ENCODE measurements at regions not wholly inside any gene's neighbourhood (a gene's known extent, or its start where the extent isn't known, plus 50 kb on each side); places are given as distances from the start of the nearest gene placed in this dataset.

- DNase-seq (ENCODE audit: low spot score) = no peak
- intact Hi-C loops (cut with DNase I) = no loop called here
Measured at GRCh38 chr4:178556796-178557195, 1114.6 kb upstream of the AGA start.

DNA sequence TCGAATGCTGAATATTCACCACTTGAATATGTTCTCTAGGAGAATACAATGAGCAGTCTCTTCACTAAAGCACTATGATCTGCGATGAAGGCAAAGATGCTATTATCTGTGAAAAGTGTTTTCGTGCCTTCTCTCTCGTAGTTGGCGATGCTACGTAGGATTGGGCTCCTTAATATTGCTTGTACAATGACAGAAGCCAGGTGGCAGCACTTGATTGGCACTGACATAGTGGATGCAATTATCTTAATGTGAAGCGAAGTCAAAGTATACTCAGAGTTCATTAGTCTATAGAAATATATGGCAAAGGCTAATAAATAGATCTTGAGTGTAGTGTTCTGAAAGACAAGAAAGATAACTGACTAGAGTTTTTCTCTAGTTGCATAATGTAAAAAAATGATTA, 1135.7 kb upstream of the AGA start:
- DNase-seq (ENCODE audit: low spot score) = no peak
- intact Hi-C loops (cut with DNase I) = no loop called here

DNA sequence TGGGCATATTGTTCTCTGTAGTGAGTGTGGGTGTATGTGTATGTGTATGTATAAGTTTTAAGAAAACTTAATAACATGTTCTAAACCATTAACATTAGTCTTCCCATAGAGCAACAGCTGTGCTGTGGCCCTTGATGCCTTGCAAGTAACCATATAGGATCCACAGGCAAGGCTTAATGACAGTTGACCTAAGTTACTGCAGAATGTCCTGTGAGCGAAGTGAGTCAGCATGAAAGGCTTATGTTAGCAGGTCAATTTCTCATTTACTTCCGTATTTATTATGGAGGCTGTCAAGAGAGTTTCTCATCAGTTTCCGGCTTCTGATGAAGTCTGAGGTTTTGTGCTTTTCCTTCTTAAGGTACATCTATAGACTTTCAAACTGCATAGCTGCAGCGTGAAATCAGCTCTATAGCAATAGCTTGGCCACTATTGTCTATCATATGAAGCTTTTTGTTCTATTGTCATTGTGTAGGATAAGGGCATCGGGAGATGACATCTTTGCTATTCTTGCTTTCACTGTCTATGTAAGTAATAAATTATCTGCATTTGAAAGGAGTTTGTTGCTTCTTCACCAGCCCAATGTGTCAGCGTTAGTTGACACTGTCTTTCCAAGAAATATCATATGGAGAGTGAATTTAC, 1153.4 kb upstream of the AGA start:
- intact Hi-C loops (cut with DNase I) = no loop called here
- no peak for DNase-seq (ENCODE audit: low spot score)

DNA sequence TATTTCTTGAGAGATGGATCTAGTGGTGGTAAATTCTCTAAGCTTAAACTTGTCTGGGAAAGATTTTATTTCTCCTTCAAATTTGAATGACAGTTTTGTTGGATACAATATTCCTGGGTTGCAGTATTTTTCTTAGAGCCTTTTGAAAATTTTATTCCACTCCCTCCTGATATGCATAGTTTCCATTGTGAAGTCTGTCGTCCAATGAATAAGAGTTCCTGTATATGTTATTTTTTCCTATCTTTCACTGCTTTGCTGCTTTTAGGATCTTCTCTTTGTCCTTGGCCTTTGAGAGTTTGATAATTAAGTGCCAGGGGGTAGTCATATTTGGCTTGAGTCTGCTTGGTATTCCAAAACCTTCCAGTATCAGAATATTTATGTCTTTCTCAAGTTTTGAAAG, 1156.4 kb upstream of the AGA start:
- intact Hi-C loops (cut with DNase I) = no loop called here
- no peak for DNase-seq (ENCODE audit: low spot score)

- no peak for DNase-seq (ENCODE audit: low spot score)
- intact Hi-C loops (cut with DNase I) = no loop called here
Measured at GRCh38 chr4:178599521-178599920, 1157.3 kb upstream of the AGA start.

DNA sequence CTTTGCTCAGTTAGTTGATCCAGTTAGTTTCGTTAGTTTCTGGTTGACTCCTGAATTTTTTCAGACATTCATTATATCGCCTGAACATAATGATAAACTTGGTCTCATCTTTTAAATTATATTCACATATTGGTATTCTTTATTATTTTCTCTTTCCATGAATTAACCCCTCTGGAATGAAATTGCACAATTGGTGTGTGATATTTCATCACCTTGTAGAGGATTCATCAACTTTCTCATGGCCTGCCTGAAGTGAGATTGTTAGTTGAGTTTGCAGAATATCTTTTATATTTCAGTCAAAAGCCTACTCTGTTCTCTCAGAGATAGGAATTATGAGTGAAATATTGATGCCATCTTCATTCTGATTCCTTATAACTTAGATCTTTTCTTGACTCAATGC, 1160.6 kb upstream of the AGA start:
- intact Hi-C loops (cut with DNase I) = loop anchor here in 1 of 2 donors (5.0 kb wide), 1 partner anchor 189 kb away; no protein-coding TSS in a partner anchor

GRCh38 chr4:178611062-178611461, 1168.8 kb upstream of the AGA start:
- intact Hi-C loops (cut with DNase I) = no loop called here
- DNase-seq (ENCODE audit: low spot score) = no peak

More for the DNA sequence above, 1160.6 kb upstream of the AGA start:
- no peak for DNase-seq (ENCODE audit: low spot score)

DNA sequence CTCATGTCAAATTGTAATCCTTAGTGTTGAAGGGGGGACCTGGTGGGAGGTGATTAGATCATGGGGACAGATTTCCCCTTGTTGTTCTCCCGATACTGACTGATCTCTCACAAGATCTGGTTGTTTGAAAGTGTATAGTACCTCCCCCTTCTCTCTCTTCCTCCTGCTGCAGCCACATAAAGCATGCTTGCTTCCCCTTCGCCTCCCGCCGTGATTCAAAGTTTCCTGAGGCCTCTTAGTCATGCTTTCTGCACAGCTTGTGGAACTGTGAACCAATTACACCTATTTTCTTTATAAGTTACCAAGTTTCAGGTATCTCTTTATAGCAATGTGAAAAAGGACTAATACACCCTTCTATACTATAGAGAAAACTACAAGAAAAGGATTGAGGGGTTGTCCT, 1170.5 kb upstream of the AGA start:
- DNase-seq (ENCODE audit: low spot score) = no peak
- intact Hi-C loops (cut with DNase I) = no loop called here

GRCh38 chr4:178632415-178632814, 1190.2 kb upstream of the AGA start:
- no peak for DNase-seq (ENCODE audit: low spot score)
- intact Hi-C loops (cut with DNase I) = no loop called here

DNA sequence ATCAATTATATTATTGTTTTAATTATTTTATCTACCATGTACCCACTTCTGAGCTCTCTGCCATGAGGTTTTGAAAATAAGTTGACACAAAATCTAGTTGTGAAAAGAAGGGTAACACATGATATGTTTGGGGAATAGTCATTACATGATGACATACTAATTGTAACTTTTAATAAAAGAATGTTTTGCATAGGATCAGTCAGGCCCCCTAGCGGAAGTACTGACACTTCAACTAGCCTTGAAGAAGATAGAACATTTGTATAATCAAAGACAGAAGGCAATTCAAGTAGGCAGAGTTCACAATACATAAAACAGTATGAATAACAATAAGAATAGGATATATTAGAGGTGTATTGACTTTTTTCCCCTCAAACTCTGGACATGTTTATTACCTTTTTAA, 1191.0 kb upstream of the AGA start:
- intact Hi-C loops (cut with DNase I) = no loop called here
- no peak for DNase-seq (ENCODE audit: low spot score)

- intact Hi-C loops (cut with DNase I) = no loop called here
- DNase-seq (ENCODE audit: low spot score) = no peak
Measured at GRCh38 chr4:178664621-178665020, 1222.4 kb upstream of the AGA start.

GRCh38 chr4:178665916-178666315, 1223.7 kb upstream of the AGA start:
- intact Hi-C loops (cut with DNase I) = no loop called here

DNA sequence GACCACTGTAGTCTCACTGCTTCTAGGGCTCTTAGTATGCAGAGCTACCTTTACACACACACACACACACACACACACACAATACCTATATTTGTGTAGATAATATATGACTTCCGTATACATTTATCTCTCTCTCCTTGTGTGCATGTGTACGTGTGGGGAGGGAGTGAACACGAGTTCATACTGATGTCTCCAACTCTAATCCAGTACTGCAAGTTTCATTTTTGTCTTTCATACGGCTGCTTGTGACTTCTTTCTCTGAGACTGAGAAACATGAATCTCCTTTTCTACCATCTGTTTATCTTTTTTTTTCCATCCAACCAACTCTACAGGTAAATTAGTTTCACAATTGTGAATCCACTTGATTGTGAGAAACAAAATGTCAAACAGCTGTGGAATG, 1229.5 kb upstream of the AGA start:
- intact Hi-C loops (cut with DNase I) = no loop called here

More at GRCh38 chr4:178665916-178666315, 1223.7 kb upstream of the AGA start:
- DNase-seq (ENCODE audit: low spot score) = no peak

GRCh38 chr4:178672512-178672911, 1230.3 kb upstream of the AGA start:
- no peak for DNase-seq (ENCODE audit: low spot score)
- intact Hi-C loops (cut with DNase I) = no loop called here

More for the DNA sequence above, 1229.5 kb upstream of the AGA start:
- no peak for DNase-seq (ENCODE audit: low spot score)

DNA sequence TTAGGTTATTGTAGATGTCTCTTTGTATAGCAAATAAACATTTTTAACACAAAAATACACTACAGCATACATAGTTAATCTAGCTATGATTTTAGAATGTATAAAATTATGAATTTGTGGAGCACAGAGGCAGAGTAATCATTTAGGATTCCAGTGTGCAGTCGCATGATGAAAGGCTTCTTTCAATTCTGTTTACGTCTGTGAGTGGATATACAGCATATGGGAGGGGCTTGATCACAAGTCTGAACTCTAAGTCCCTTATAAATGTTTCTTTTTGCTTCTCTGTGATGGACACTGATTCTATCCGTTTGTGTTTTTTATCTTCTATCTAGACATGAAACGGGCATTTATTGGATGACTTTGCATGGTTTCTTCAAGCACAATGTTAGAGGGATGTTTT, 1239.6 kb upstream of the AGA start:
- intact Hi-C loops (cut with DNase I) = no loop called here
- DNase-seq (ENCODE audit: low spot score) = no peak

DNA sequence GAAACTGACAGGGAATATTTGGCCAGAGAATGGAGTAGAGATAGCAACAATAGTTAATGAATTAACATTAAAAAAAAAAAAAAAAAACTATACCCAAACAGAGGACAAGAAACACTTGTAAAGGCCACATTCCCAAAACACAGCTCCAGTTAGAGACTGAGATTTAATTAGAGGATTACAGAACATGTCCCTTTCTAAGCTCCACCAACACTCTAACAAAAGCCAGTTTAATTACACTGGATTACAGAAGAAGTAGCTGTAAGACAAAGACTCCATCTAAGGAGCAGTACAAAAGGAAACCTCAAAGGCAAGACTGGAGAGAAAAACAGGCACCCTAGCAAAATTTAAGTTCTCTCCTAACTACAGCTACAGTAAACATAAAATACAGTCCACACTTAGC, 1247.7 kb upstream of the AGA start:
- intact Hi-C loops (cut with DNase I) = no loop called here
- DNase-seq (ENCODE audit: low spot score) = no peak

GRCh38 chr4:178693816-178694215, 1251.6 kb upstream of the AGA start:
- DNase-seq (ENCODE audit: low spot score) = no peak
- intact Hi-C loops (cut with DNase I) = no loop called here

- intact Hi-C loops (cut with DNase I) = no loop called here
- DNase-seq (ENCODE audit: low spot score) = no peak
Measured at GRCh38 chr4:178696515-178696914, 1254.3 kb upstream of the AGA start.

DNA sequence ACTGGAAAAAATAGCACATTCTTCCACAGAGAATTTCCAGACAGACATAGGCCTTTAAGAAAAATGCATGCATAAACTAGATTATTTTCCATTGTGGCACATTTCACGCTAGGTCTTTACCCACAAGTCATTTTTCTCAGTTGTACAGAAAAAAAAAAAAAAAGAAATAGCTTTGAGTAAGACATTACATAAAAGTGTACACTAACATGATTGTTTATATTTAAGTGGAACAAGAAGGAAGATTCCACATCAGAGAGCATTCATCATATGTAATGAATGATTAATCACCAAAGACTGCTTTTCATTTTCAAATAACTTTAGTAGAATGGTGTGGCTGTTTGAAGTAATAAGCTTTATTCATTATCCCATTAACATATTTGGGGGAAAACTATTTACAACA, 1270.2 kb upstream of the AGA start:
- intact Hi-C loops (cut with DNase I) = no loop called here
- no peak for DNase-seq (ENCODE audit: low spot score)

DNA sequence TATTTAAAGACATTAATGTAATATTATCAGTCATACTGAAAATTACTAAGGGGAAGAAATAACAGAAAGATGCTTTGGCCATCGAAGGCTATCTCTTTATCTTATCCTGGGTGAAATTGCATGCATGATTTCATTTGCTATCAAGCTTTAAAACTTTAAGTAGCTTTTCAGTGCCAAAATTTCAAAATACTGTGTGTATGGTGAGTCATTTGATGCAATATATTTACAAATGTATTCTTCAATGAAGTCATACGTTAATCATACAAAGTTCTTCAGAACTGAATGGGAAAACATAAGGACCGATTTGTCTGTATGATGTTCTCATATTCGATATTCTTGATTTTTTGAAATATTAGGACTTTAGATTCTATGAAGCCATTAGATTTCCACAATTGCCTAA, 1295.8 kb upstream of the AGA start:
- no peak for DNase-seq (ENCODE audit: low spot score)
- intact Hi-C loops (cut with DNase I) = no loop called here

DNA sequence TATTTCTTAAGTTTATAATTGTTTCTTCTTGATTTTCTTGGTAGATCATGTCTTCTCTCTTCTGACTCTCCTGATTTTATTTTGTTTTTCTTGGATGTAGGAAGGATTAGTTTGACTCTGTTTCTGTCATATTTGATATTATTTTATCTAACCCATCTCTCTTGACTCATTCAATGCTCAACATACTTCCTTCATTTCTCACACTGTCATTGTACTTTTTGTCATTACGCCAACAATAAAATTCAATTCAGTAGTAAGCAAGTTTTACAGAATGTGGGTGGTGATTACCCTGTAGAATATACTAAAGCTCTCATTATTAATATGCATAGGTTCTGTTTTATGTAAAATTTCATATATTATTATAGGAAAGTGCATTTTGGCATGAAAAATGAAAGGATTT, 1303.0 kb upstream of the AGA start:
- intact Hi-C loops (cut with DNase I) = no loop called here

GRCh38 chr4:178752954-178753525, 1310.8 kb upstream of the AGA start:
- intact Hi-C loops (cut with DNase I) = no loop called here
- DNase-seq (ENCODE audit: low spot score) = no peak

More for the DNA sequence above, 1303.0 kb upstream of the AGA start:
- no peak for DNase-seq (ENCODE audit: low spot score)

Data from posterior vena cava (tissue), 2 donors.